Common myeloid progenitor, CD34-positive (primary cell): ENCODE measurements at regions not wholly inside any gene's neighbourhood (a gene's known extent, or its start where the extent isn't known, plus 50 kb on each side); places are given as distances from the start of the nearest gene placed in this dataset.
A peak's percentile ranks its signal among the peaks of the same experiment; 100 is the strongest.

Source experiments
- CTCF ChIA-PET: fragments of 350-600 bp; sonication (Branson Sonifier 250); formaldehyde crosslinking; loops from one replicate; lab custom pipeline; 2021; ENCODE audit warnings: antibody characterized with exemption; lab: Charles Lee
- POLR2A ChIA-PET: fragments of 350-600 bp; sonication (Branson Sonifier 250); formaldehyde crosslinking; loops from one replicate; lab custom pipeline; 2021; ENCODE audit warnings: antibody characterized with exemption; lab: Charles Lee
- DNase-seq, 3 donors: peaks; one replicate each; pipeline versions ENCODE4 v3.0.0 to v3.0.0-alpha.2; 2013
- H3K27ac ChIP-seq, 2 experiments: 1 replicate in 1 of 2; 2 replicates in 1 of 2; pipeline ENCODE4 v1.7.0; 2013; ENCODE audit warnings: inconsistent platforms in 2 of 2, low read length in 2 of 2, mild to moderate bottlenecking in 2 of 2, low read depth in 1 of 2, moderate library complexity in 1 of 2; ENCODE audit not compliant: severe bottlenecking in 2 of 2, insufficient read depth in 1 of 2, poor library complexity in 1 of 2
- H3K27me3 ChIP-seq, 5 experiments: replicated peaks in 2 of 5; 1 replicate in 3 of 5; 2 replicates in 2 of 5; pipeline versions ENCODE4 v1.6.1 to v1.7.0; 2013; ENCODE audit warnings: low read length in 4 of 5, mild to moderate bottlenecking in 2 of 5, moderate library complexity in 2 of 5, inconsistent platforms in 1 of 5; ENCODE audit not compliant: insufficient read depth in 5 of 5, control insufficient read depth in 4 of 5
- H3K36me3 ChIP-seq, 4 experiments: 1 replicate in 2 of 4; 2 replicates in 2 of 4; pipeline versions ENCODE4 v1.6.1 to v1.7.0; 2013; ENCODE audit warnings: low read length in 3 of 4, control low read depth in 1 of 4, mild to moderate bottlenecking in 1 of 4; ENCODE audit not compliant: control insufficient read depth in 4 of 4, insufficient read depth in 4 of 4
- H3K4me1 ChIP-seq, 4 experiments: 1 replicate in 3 of 4; 2 replicates in 1 of 4; pipeline versions ENCODE4 v1.6.1 to v1.7.1; 2013; ENCODE audit warnings: low read length in 3 of 4, mild to moderate bottlenecking in 3 of 4, control low read depth in 1 of 4, inconsistent platforms in 1 of 4, moderate library complexity in 1 of 4; ENCODE audit not compliant: control insufficient read depth in 4 of 4, insufficient read depth in 4 of 4; ENCODE audit errors: control extremely low read depth in 1 of 4
- H3K4me3 ChIP-seq, 7 experiments: 1 replicate in 4 of 7; 2 replicates in 3 of 7; pipeline versions ENCODE4 v1.5.1 to v1.7.0; 2013; ENCODE audit warnings: mild to moderate bottlenecking in 7 of 7, low read length in 6 of 7, moderate library complexity in 6 of 7, inconsistent platforms in 2 of 7, low read depth in 2 of 7, control low read depth in 1 of 7; ENCODE audit not compliant: insufficient read depth in 4 of 7, control insufficient read depth in 1 of 7; ENCODE audit errors: extremely low read depth in 1 of 7
- H3K9me3 ChIP-seq, 5 experiments: 1 replicate in 4 of 5; 2 replicates in 1 of 5; pipeline versions ENCODE4 v1.6.1 to v1.7.1; 2013; ENCODE audit warnings: low read length in 4 of 5, mild to moderate bottlenecking in 2 of 5, inconsistent platforms in 1 of 5, low read depth in 1 of 5, moderate library complexity in 1 of 5; ENCODE audit not compliant: control insufficient read depth in 4 of 5, insufficient read depth in 2 of 5; ENCODE audit errors: control extremely low read depth in 1 of 5
- WGBS: methylation state at CpG from one replicate; pipeline ENCODE4 v1.1.5; 2013; ENCODE audit not compliant: insufficient coverage; 5-methylcytosine and 5-hydroxymethylcytosine counted together

- H3K27me3 ChIP-seq = no peaks in the 10 kb centered on the region
- peaks cover 15 to 66% (median 38%) of the 10 kb centered on the region in 4 experiments for H3K4me1 ChIP-seq
- H3K36me3 ChIP-seq = no peaks in the 10 kb centered on the region
- no peak overlapping the region for H3K4me3 ChIP-seq
- POLR2A ChIA-PET = no interaction called here
- CTCF ChIA-PET = no interaction called here
- DNase-seq = peak in 2 of 3 donors; percentile 33
- no peak overlapping the region for H3K27ac ChIP-seq
- 69% methylated on average over 5 of the region's 5 CpGs for WGBS
- no peaks in the 10 kb centered on the region for H3K9me3 ChIP-seq
Measured at GRCh38 chr10:88064608-88065382, 201.4 kb downstream of the PTEN start.

- ChIA-PET POLR2A (no interaction called here), CTCF (no interaction called here)
- H3K27me3 ChIP-seq = no peaks in the 10 kb centered on the region
- no peak for DNase-seq
- WGBS = 91% methylated on average over 3 of the region's 5 CpGs
- H3K4me3 ChIP-seq = no peak overlapping the region
- H3K36me3 ChIP-seq = no peaks in the 10 kb centered on the region
- peaks cover 15 to 59% (median 38%) of the 10 kb centered on the region in 4 experiments for H3K4me1 ChIP-seq
- no peak overlapping the region for H3K27ac ChIP-seq
- H3K9me3 ChIP-seq = no peaks in the 10 kb centered on the region
Measured at GRCh38 chr10:88065383-88066049, 202.1 kb downstream of the PTEN start.

DNA sequence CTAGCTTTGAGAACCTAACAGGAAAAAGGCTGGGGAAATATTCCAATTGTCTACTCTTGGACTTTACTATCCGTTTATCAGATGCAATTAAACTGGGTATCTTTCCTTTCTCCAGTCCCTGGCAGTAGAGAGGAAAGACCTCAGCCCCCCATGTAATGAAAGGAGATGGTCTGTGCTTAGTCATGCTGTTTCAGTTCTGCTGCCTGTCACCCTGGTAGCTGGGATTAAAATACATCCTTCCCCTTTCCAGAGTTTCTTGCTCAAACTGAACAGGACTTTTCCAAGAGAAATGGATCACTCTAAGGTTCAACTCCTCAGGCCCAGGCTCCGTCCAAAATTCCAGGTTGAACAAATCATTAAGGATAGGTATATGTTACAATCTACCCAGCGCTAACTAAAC is 202.9 kb downstream of the PTEN start:
- H3K4me3 ChIP-seq = peak overlapping the region in 1 of 7 experiments; percentile 8
- H3K4me1 ChIP-seq = peaks cover 15 to 58% (median 38%) of the 10 kb centered on the region in 4 experiments
- ChIA-PET POLR2A (interaction anchor here (0.6 kb wide), 1 partner anchor 120 kb away, joined by 4 read pairs; no protein-coding TSS in a partner anchor), CTCF (no interaction called here)
- no peak overlapping the region for H3K27ac ChIP-seq
- WGBS = no CpG with 5 or more reads among the region's 3 CpGs
- DNase-seq = no peak
- H3K27me3 ChIP-seq = no peaks in the 10 kb centered on the region
- no peaks in the 10 kb centered on the region for H3K9me3 ChIP-seq
- H3K36me3 ChIP-seq = no peaks in the 10 kb centered on the region

DNA sequence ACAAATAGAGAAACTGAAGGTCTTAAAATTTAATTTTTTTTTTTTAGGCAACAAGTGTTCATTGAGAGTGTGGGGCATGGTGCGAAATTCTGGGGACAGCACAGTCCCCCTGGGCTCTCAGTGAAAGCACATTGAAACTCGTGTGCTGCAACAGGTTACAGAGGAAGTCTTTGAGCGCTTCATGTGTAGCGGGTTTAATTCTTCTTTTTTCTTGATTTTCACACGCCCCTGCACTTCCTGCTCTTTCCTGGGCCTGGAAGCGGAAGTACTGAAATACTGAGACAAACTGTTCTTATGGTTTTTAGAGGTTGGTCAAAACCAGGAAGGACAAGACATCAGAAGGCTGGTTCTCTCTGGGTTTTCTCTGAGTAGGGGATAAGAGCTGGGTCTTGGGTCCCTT is 203.5 kb downstream of the PTEN start:
- Histone ChIP-seq H3K36me3 (no peaks in the 10 kb centered on the region), H3K27me3 (no peaks in the 10 kb centered on the region), H3K27ac (no peak overlapping the region), H3K4me1 (peaks cover 17 to 61% (median 38%) of the 10 kb centered on the region in 4 experiments), H3K9me3 (no peaks in the 10 kb centered on the region), H3K4me3 (peak overlapping the region in 2 of 7 experiments; percentile 8 to 10)
- CTCF ChIA-PET = interaction anchor here (0.9 kb wide), 1 partner anchor 14 kb away, joined by 3 read pairs; no protein-coding TSS in a partner anchor
- POLR2A ChIA-PET = interaction anchor here (0.6 kb wide), 1 partner anchor 121 kb away, joined by 4 read pairs; no protein-coding TSS in a partner anchor
- DNase-seq = peak; percentile 34 to 78 (median 70)
- 27% methylated on average over 6 of the region's 6 CpGs for WGBS

GRCh38 chr10:88067737-88068136 is 204.3 kb downstream of the PTEN start:
- Histone ChIP-seq H3K27ac (no peak overlapping the region), H3K36me3 (no peaks in the 10 kb centered on the region), H3K4me1 (peaks cover 17 to 60% (median 37%) of the 10 kb centered on the region in 4 experiments), H3K4me3 (no peak overlapping the region), H3K9me3 (no peaks in the 10 kb centered on the region), H3K27me3 (no peaks in the 10 kb centered on the region)
- CTCF ChIA-PET = interaction anchor here (0.9 kb wide), 1 partner anchor 13 kb away, joined by 3 read pairs; no protein-coding TSS in a partner anchor
- POLR2A ChIA-PET = interaction anchor here (1.1 kb wide), 1 partner anchor 14 kb away, joined by 7 read pairs; no protein-coding TSS in a partner anchor
- DNase-seq = no peak

GRCh38 chr10:88069338-88069737 is 205.9 kb downstream of the PTEN start:
- ChIA-PET CTCF (no interaction called here), POLR2A (no interaction called here)
- no peak overlapping the region for H3K27ac ChIP-seq
- no peak for DNase-seq
- peaks cover 17 to 45% (median 31%) of the 10 kb centered on the region in 4 experiments for H3K4me1 ChIP-seq
- H3K4me3 ChIP-seq = no peak overlapping the region
- H3K27me3 ChIP-seq = no peaks in the 10 kb centered on the region
- no peaks in the 10 kb centered on the region for H3K36me3 ChIP-seq
- no peaks in the 10 kb centered on the region for H3K9me3 ChIP-seq
- WGBS = 77% methylated on average over 2 of the region's 4 CpGs
